Testis (tissue), 2 donors: ENCODE measurements at regions not wholly inside any gene's neighbourhood (a gene's known extent, or its start where the extent isn't known, plus 50 kb on each side); places are given as distances from the start of the nearest gene placed in this dataset.

Experiments
- CTCF ChIP-seq, 3 experiments: fragments of 450-650 bp in 2 of 3; fragments of 200-600 bp in 1 of 3; sonication (generic) in 1 of 3; IDR thresholded peaks; one replicate each; pipeline ENCODE4 v1.5.1; 2016 to 2019; ENCODE audit warnings: antibody characterized with exemption in 3 of 3, mild to moderate bottlenecking in 2 of 3, moderate library complexity in 1 of 3
- POLR2A ChIP-seq: fragments of 450-650 bp; IDR thresholded peaks from one replicate; pipeline ENCODE4 v1.6.1; 2017; ENCODE audit warnings: antibody characterized with exemption, mild to moderate bottlenecking, moderate library complexity

GRCh38 chr12:60752589-60752988, 1156.8 kb downstream of the SLC16A7 start:
- TF ChIP-seq CTCF (IDR thresholded peaks at IDR 0.05) (no peak), POLR2A (no peak)
